ENCODE measurements at regions not wholly inside any gene's neighbourhood (a gene's known extent, or its start where the extent isn't known, plus 50 kb on each side); places are given as distances from the start of the nearest gene placed in this dataset.

DNA sequence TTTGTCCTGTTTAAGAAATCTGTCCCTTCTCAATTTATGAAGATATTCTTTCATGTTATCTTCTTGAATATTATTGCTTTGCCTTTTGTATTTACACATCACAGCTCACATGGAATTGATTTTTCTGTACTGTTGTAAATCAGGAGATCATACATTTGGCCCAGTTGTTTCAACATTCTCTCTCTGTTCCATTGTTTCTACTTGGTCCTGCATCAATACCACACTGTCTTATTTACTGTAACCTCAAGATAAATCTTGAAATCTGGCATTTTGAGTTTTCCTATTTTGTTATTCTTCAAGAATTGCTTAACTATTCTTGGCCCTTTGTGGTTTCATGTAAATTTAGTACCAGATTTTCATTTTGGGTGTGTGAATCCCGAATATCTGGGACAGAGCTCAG is 121.7 kb upstream of the CCN2 start:
- TF ChIP-seq SIX5 (IDR thresholded peaks at IDR 0.05; ENCODE audit: low read depth, low read length): no peak
- TF ChIP-seq RNF2 (IDR thresholded peaks at IDR 0.05; ENCODE audit: borderline replicate concordance, low read depth, low read length, missing control alignments, poor library complexity, severe bottlenecking): no peak
- TF ChIP-seq, protein P1, sequence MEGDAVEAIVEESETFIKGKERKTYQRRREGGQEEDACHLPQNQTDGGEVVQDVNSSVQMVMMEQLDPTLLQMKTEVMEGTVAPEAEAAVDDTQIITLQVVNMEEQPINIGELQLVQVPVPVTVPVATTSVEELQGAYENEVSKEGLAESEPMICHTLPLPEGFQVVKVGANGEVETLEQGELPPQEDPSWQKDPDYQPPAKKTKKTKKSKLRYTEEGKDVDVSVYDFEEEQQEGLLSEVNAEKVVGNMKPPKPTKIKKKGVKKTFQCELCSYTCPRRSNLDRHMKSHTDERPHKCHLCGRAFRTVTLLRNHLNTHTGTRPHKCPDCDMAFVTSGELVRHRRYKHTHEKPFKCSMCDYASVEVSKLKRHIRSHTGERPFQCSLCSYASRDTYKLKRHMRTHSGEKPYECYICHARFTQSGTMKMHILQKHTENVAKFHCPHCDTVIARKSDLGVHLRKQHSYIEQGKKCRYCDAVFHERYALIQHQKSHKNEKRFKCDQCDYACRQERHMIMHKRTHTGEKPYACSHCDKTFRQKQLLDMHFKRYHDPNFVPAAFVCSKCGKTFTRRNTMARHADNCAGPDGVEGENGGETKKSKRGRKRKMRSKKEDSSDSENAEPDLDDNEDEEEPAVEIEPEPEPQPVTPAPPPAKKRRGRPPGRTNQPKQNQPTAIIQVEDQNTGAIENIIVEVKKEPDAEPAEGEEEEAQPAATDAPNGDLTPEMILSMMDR (IDR thresholded peaks at IDR 0.05; ENCODE audit: control extremely low read depth in 1 of 3, insufficient read depth in 1 of 3, low read depth in 1 of 3, low read length in 3 of 3): no peak
- no peak for TF ChIP-seq RBBP5 (IDR thresholded peaks at IDR 0.05; ENCODE audit: borderline replicate concordance, low read depth, low read length)
- no peak for TF ChIP-seq POLR2A (IDR thresholded peaks at IDR 0.05; ENCODE audit: control extremely low read depth in 1 of 2, low read depth in 2 of 2, low read length in 2 of 2)
- no peak for TF ChIP-seq RAD21 (IDR thresholded peaks at IDR 0.05 in 1 of 2, conservative IDR thresholded peaks at IDR 0.05 in 1 of 2; ENCODE audit: low read depth in 2 of 2, low read length in 2 of 2)
- TF ChIP-seq, protein P2, sequence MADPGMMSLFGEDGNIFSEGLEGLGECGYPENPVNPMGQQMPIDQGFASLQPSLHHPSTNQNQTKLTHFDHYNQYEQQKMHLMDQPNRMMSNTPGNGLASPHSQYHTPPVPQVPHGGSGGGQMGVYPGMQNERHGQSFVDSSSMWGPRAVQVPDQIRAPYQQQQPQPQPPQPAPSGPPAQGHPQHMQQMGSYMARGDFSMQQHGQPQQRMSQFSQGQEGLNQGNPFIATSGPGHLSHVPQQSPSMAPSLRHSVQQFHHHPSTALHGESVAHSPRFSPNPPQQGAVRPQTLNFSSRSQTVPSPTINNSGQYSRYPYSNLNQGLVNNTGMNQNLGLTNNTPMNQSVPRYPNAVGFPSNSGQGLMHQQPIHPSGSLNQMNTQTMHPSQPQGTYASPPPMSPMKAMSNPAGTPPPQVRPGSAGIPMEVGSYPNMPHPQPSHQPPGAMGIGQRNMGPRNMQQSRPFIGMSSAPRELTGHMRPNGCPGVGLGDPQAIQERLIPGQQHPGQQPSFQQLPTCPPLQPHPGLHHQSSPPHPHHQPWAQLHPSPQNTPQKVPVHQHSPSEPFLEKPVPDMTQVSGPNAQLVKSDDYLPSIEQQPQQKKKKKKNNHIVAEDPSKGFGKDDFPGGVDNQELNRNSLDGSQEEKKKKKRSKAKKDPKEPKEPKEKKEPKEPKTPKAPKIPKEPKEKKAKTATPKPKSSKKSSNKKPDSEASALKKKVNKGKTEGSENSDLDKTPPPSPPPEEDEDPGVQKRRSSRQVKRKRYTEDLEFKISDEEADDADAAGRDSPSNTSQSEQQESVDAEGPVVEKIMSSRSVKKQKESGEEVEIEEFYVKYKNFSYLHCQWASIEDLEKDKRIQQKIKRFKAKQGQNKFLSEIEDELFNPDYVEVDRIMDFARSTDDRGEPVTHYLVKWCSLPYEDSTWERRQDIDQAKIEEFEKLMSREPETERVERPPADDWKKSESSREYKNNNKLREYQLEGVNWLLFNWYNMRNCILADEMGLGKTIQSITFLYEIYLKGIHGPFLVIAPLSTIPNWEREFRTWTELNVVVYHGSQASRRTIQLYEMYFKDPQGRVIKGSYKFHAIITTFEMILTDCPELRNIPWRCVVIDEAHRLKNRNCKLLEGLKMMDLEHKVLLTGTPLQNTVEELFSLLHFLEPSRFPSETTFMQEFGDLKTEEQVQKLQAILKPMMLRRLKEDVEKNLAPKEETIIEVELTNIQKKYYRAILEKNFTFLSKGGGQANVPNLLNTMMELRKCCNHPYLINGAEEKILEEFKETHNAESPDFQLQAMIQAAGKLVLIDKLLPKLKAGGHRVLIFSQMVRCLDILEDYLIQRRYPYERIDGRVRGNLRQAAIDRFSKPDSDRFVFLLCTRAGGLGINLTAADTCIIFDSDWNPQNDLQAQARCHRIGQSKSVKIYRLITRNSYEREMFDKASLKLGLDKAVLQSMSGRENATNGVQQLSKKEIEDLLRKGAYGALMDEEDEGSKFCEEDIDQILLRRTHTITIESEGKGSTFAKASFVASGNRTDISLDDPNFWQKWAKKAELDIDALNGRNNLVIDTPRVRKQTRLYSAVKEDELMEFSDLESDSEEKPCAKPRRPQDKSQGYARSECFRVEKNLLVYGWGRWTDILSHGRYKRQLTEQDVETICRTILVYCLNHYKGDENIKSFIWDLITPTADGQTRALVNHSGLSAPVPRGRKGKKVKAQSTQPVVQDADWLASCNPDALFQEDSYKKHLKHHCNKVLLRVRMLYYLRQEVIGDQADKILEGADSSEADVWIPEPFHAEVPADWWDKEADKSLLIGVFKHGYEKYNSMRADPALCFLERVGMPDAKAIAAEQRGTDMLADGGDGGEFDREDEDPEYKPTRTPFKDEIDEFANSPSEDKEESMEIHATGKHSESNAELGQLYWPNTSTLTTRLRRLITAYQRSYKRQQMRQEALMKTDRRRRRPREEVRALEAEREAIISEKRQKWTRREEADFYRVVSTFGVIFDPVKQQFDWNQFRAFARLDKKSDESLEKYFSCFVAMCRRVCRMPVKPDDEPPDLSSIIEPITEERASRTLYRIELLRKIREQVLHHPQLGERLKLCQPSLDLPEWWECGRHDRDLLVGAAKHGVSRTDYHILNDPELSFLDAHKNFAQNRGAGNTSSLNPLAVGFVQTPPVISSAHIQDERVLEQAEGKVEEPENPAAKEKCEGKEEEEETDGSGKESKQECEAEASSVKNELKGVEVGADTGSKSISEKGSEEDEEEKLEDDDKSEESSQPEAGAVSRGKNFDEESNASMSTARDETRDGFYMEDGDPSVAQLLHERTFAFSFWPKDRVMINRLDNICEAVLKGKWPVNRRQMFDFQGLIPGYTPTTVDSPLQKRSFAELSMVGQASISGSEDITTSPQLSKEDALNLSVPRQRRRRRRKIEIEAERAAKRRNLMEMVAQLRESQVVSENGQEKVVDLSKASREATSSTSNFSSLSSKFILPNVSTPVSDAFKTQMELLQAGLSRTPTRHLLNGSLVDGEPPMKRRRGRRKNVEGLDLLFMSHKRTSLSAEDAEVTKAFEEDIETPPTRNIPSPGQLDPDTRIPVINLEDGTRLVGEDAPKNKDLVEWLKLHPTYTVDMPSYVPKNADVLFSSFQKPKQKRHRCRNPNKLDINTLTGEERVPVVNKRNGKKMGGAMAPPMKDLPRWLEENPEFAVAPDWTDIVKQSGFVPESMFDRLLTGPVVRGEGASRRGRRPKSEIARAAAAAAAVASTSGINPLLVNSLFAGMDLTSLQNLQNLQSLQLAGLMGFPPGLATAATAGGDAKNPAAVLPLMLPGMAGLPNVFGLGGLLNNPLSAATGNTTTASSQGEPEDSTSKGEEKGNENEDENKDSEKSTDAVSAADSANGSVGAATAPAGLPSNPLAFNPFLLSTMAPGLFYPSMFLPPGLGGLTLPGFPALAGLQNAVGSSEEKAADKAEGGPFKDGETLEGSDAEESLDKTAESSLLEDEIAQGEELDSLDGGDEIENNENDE (IDR thresholded peaks at IDR 0.05; ENCODE audit: insufficient replicate concordance, low read length): no peak
- TF ChIP-seq HDAC2 (IDR thresholded peaks at IDR 0.05; ENCODE audit: borderline replicate concordance in 1 of 2, low read depth in 2 of 2, low read length in 2 of 2): no peak
- TF ChIP-seq RFX5 (IDR thresholded peaks at IDR 0.05; ENCODE audit: borderline replicate concordance, low read depth, low read length): no peak
- no peak for TF ChIP-seq YY1 (IDR thresholded peaks at IDR 0.05; ENCODE audit: low read depth, low read length)
- TF ChIP-seq, protein P3, sequence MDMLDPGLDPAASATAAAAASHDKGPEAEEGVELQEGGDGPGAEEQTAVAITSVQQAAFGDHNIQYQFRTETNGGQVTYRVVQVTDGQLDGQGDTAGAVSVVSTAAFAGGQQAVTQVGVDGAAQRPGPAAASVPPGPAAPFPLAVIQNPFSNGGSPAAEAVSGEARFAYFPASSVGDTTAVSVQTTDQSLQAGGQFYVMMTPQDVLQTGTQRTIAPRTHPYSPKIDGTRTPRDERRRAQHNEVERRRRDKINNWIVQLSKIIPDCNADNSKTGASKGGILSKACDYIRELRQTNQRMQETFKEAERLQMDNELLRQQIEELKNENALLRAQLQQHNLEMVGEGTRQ (IDR thresholded peaks at IDR 0.05; ENCODE audit: low read length): no peak
- no peak for TF ChIP-seq EZH2 (IDR thresholded peaks at IDR 0.05; ENCODE audit: low read depth, low read length, severe bottlenecking)

All from H1 (cell line).